NCI-H2081 treated with DMSO at 0.1 percent for 48 hours (cell line): ENCODE measurements at regions not wholly inside any gene's neighbourhood (a gene's known extent, or its start where the extent isn't known, plus 50 kb on each side); places are given as distances from the start of the nearest gene placed in this dataset.

Experiments
- DNase-seq: peaks from one replicate; lab custom pipeline; 2025; lab: John Stamatoyannopoulos, UW

- no peak for DNase-seq
These were observed 398.7 kb downstream of the SOX9 start for GRCh38 chr17:72519598-72519936.

GRCh38 chr17:72520665-72521303 is 400.0 kb downstream of the SOX9 start:
- DNase-seq, result no peak

- DNase-seq, result no peak
These were observed 402.7 kb downstream of the SOX9 start for GRCh38 chr17:72523491-72523890.

GRCh38 chr17:72525225-72526015 is 404.6 kb downstream of the SOX9 start:
- no peak for DNase-seq

GRCh38 chr17:72526769-72527168 is 405.9 kb downstream of the SOX9 start:
- DNase-seq, result no peak

- no peak for DNase-seq
These were observed 407.0 kb downstream of the SOX9 start for GRCh38 chr17:72527789-72528188.

- DNase-seq, result no peak
These were observed 407.9 kb downstream of the SOX9 start for GRCh38 chr17:72528683-72529082.

GRCh38 chr17:72529386-72529785 is 408.6 kb downstream of the SOX9 start:
- DNase-seq, result peak; percentile 4

- no peak for DNase-seq
These were observed 409.6 kb downstream of the SOX9 start for GRCh38 chr17:72530454-72530853.

GRCh38 chr17:72531729-72532128 is 410.9 kb downstream of the SOX9 start:
- no peak for DNase-seq

GRCh38 chr17:72534265-72534664 is 413.4 kb downstream of the SOX9 start:
- no peak for DNase-seq

- DNase-seq, result no peak
These were observed 414.0 kb downstream of the SOX9 start for GRCh38 chr17:72534776-72535175.

- DNase-seq, result no peak
These were observed 414.5 kb downstream of the SOX9 start for GRCh38 chr17:72535346-72535745.

- DNase-seq, result no peak
These were observed 415.0 kb downstream of the SOX9 start for GRCh38 chr17:72535779-72536178.

GRCh38 chr17:72536788-72537187 is 416.0 kb downstream of the SOX9 start:
- DNase-seq, result no peak

- DNase-seq, result no peak
These were observed 417.6 kb downstream of the SOX9 start for GRCh38 chr17:72538443-72538842.

GRCh38 chr17:72538901-72539352 is 418.1 kb downstream of the SOX9 start:
- DNase-seq, result no peak

GRCh38 chr17:72539981-72540897 is 419.4 kb downstream of the SOX9 start:
- peak; percentile 38 for DNase-seq

GRCh38 chr17:72542317-72542716 is 421.5 kb downstream of the SOX9 start:
- no peak for DNase-seq

GRCh38 chr17:72545766-72546165 is 424.9 kb downstream of the SOX9 start:
- DNase-seq, result no peak

- DNase-seq, result no peak
These were observed 432.4 kb downstream of the SOX9 start for GRCh38 chr17:72553051-72553755.

- no peak for DNase-seq
These were observed 433.7 kb downstream of the SOX9 start for GRCh38 chr17:72554508-72554907.
